H1 (cell line): ENCODE measurements at regions not wholly inside any gene's neighbourhood (a gene's known extent, or its start where the extent isn't known, plus 50 kb on each side); places are given as distances from the start of the nearest gene placed in this dataset.

Experiments
- CTCF ChIA-PET: fragments of 300-600 bp; sonication (Branson Sonifier 250); formaldehyde crosslinking; loops from one replicate; lab custom pipeline; 2021; ENCODE audit not compliant: partially characterized antibody; lab: Charles Lee
- POLR2A ChIA-PET: fragments of 300-600 bp; sonication (Branson Sonifier 250); formaldehyde crosslinking; loops from one replicate; lab custom pipeline; 2021; ENCODE audit warnings: inconsistent platforms; ENCODE audit not compliant: partially characterized antibody; lab: Charles Lee
- DNase-seq, 2 experiments: peaks; one replicate each; pipeline versions ENCODE4 v3.0.0 to v3.0.0-alpha.2; 2010 to 2022; ENCODE audit warnings: low spot score in 2 of 2, low read depth in 1 of 2, mixed read lengths in 1 of 2
- FAIRE-seq: peaks from 2 replicates; lab custom pipeline; 2011; peaks lifted over from hg19 to GRCh38; lab: Jason Lieb, UNC
- H2AFZ ChIP-seq: 2 replicates; pipeline ENCODE4 v1.8.1; 2012; ENCODE audit warnings: low read length, inconsistent platforms
- H2AK5ac ChIP-seq: 2 replicates; pipeline ENCODE4 v1.6.1; 2013; ENCODE audit warnings: low read depth, low read length
- H2BK120ac ChIP-seq: replicated peaks from 2 replicates; pipeline ENCODE3; 2013; ENCODE audit warnings: low read depth, low read length, inconsistent platforms
- H2BK12ac ChIP-seq: 2 replicates; pipeline ENCODE4 v1.6.1; 2013; ENCODE audit warnings: low read depth, low read length
- H2BK15ac ChIP-seq: 2 replicates; pipeline ENCODE4 v1.6.1; 2013; ENCODE audit warnings: low read length
- H2BK20ac ChIP-seq: 2 replicates; pipeline ENCODE4 v1.6.1; 2013; ENCODE audit warnings: low read length
- H2BK5ac ChIP-seq: 2 replicates; pipeline ENCODE4 v1.6.1; 2013; ENCODE audit warnings: low read depth, low read length
- H3K14ac ChIP-seq: 2 replicates; pipeline ENCODE4 v1.6.1; 2013; ENCODE audit warnings: inconsistent platforms; ENCODE audit not compliant: insufficient read length
- H3K18ac ChIP-seq: 2 replicates; pipeline ENCODE4 v1.6.1; 2013; ENCODE audit warnings: low read length; ENCODE audit errors: extremely low read depth
- H3K23ac ChIP-seq: 2 replicates; pipeline ENCODE4 v1.6.1; 2013; ENCODE audit warnings: inconsistent platforms; ENCODE audit not compliant: insufficient read length
- H3K23me2 ChIP-seq: 2 replicates; pipeline ENCODE4 v1.6.1; 2013; ENCODE audit warnings: low read depth, low read length
- H3K27ac ChIP-seq: 2 replicates; pipeline ENCODE4 v1.6.1; 2011; ENCODE audit warnings: low read depth, low read length, inconsistent platforms
- H3K27me3 ChIP-seq, 4 experiments: replicated peaks in 1 of 4; 1 replicate in 1 of 4; 2 replicates in 3 of 4; pipeline versions ENCODE4 v1.6.1 to v1.8.1; 2011 to 2013; ENCODE audit warnings: low read length in 3 of 4, mild to moderate bottlenecking in 3 of 4, inconsistent platforms in 2 of 4, mixed read lengths in 2 of 4, moderate library complexity in 1 of 4; ENCODE audit not compliant: control insufficient read depth in 3 of 4, insufficient read depth in 3 of 4; ENCODE audit errors: extremely low read depth in 1 of 4
- H3K36me3 ChIP-seq, 4 experiments: 2 replicates each; pipeline versions ENCODE4 v1.6.1 to v1.8.1; 2011 to 2013; ENCODE audit warnings: mild to moderate bottlenecking in 4 of 4, low read length in 3 of 4, moderate library complexity in 2 of 4, control low read depth in 1 of 4, inconsistent platforms in 1 of 4; ENCODE audit not compliant: insufficient read depth in 4 of 4, control insufficient read depth in 2 of 4
- H3K4ac ChIP-seq: replicated peaks from 2 replicates; pipeline ENCODE3; 2013; ENCODE audit warnings: low read length, low read depth, mixed read lengths, inconsistent platforms; ENCODE audit not compliant: insufficient read length
- H3K4me1 ChIP-seq, 4 experiments: replicated peaks in 1 of 4; 1 replicate in 1 of 4; 2 replicates in 3 of 4; pipeline versions ENCODE4 v1.6.1 to v1.8.1; 2011 to 2013; ENCODE audit warnings: low read length in 3 of 4, inconsistent platforms in 2 of 4, mixed read lengths in 1 of 4; ENCODE audit not compliant: insufficient read depth in 4 of 4, control insufficient read depth in 3 of 4
- H3K4me2 ChIP-seq, 2 experiments: 2 replicates each; pipeline versions ENCODE4 v1.6.1 to v1.8.1; 2011 to 2013; ENCODE audit warnings: low read depth in 2 of 2, low read length in 2 of 2, control low read depth in 1 of 2, inconsistent platforms in 1 of 2, mild to moderate bottlenecking in 1 of 2; ENCODE audit not compliant: insufficient read depth in 1 of 2
- H3K4me3 ChIP-seq, 4 experiments: fragments of 200-600, 300-600 bp in 1 of 4; sonication (generic), shearing (Covaris generic), sonication (Bioruptor Twin) in 1 of 4; 2 replicates each; pipeline versions ENCODE4 v1.5.1 to v1.8.1; 2011 to 2016; ENCODE audit warnings: low read length in 4 of 4, low read depth in 3 of 4, control low read depth in 2 of 4, inconsistent platforms in 2 of 4, mild to moderate bottlenecking in 2 of 4, mixed read lengths in 1 of 4, moderate library complexity in 1 of 4; ENCODE audit not compliant: insufficient read depth in 2 of 4; ENCODE audit errors: extremely low read depth in 1 of 4
- H3K56ac ChIP-seq: replicated peaks from 2 replicates; pipeline ENCODE3; 2013; ENCODE audit warnings: low read depth, mild to moderate bottlenecking, mixed read lengths, low read length, inconsistent platforms; ENCODE audit not compliant: insufficient read length
- H3K79me1 ChIP-seq: 2 replicates; pipeline ENCODE4 v1.6.1; 2013; ENCODE audit warnings: low read depth, low read length, control low read depth
- H3K79me2 ChIP-seq, 2 experiments: 2 replicates each; pipeline versions ENCODE4 v1.6.1 to v1.8.1; 2012 to 2013; ENCODE audit warnings: low read length in 2 of 2, mild to moderate bottlenecking in 2 of 2, inconsistent platforms in 1 of 2; ENCODE audit not compliant: insufficient read depth in 2 of 2, control insufficient read depth in 1 of 2
- H3K9ac ChIP-seq, 4 experiments: replicated peaks in 1 of 4; 1 replicate in 1 of 4; 2 replicates in 3 of 4; pipeline versions ENCODE4 v1.6.1 to v1.8.1; 2011 to 2013; ENCODE audit warnings: low read depth in 3 of 4, low read length in 3 of 4, control low read depth in 2 of 4, mild to moderate bottlenecking in 2 of 4, moderate library complexity in 2 of 4, inconsistent platforms in 1 of 4; ENCODE audit errors: extremely low read depth in 1 of 4
- H3K9me3 ChIP-seq, 2 experiments: 2 replicates each; pipeline versions ENCODE4 v1.6.1 to v1.8.1; 2012 to 2013; ENCODE audit warnings: mild to moderate bottlenecking in 2 of 2, moderate library complexity in 2 of 2, control low read depth in 1 of 2, inconsistent platforms in 1 of 2, low read depth in 1 of 2, low read length in 1 of 2, mixed read lengths in 1 of 2; ENCODE audit not compliant: insufficient read depth in 2 of 2
- H4K20me1 ChIP-seq, 2 experiments: replicated peaks in 1 of 2; 2 replicates each; pipeline versions ENCODE3 to v1.8.1; 2011 to 2013; ENCODE audit warnings: inconsistent platforms in 2 of 2, low read length in 2 of 2, mild to moderate bottlenecking in 1 of 2; ENCODE audit not compliant: insufficient read depth in 2 of 2, control insufficient read depth in 1 of 2
- H4K5ac ChIP-seq: 2 replicates; pipeline ENCODE4 v1.6.1; 2013; ENCODE audit warnings: low read length, low read depth, mixed read lengths, inconsistent platforms; ENCODE audit not compliant: insufficient read length
- H4K8ac ChIP-seq: 2 replicates; pipeline ENCODE4 v1.8.0; 2013; ENCODE audit warnings: mild to moderate bottlenecking, moderate library complexity, low read length, inconsistent platforms; ENCODE audit not compliant: insufficient read depth; ENCODE audit errors: extremely low read depth
- H4K91ac ChIP-seq: replicated peaks from 2 replicates; pipeline ENCODE3; 2013; ENCODE audit warnings: low read length, mixed read lengths, inconsistent platforms; ENCODE audit not compliant: insufficient read length
- EP300 ChIP-seq, 2 experiments: IDR thresholded peaks; 1 replicate in 1 of 2; 2 replicates in 1 of 2; pipeline ENCODE4 v1.6.1; 2011 to 2012; ENCODE audit warnings: low read depth in 2 of 2, low read length in 2 of 2, mild to moderate bottlenecking in 2 of 2, borderline replicate concordance in 1 of 2, inconsistent platforms in 1 of 2, moderate library complexity in 1 of 2
- JUND ChIP-seq: IDR thresholded peaks from 2 replicates; pipeline ENCODE4 v1.6.1; 2011; ENCODE audit warnings: mild to moderate bottlenecking, improper control_type of control experiment, low read length
- NANOG ChIP-seq: IDR thresholded peaks from 2 replicates; pipeline ENCODE4 v1.6.1; 2011; ENCODE audit warnings: low read length, low read depth, mild to moderate bottlenecking, inconsistent platforms; ENCODE audit not compliant: insufficient read depth, poor library complexity, severe bottlenecking
- POLR2A ChIP-seq, 2 experiments: IDR thresholded peaks; 1 replicate in 1 of 2; 2 replicates in 1 of 2; pipeline ENCODE4 v1.6.1; 2011; ENCODE audit warnings: low read depth in 2 of 2, low read length in 2 of 2, mild to moderate bottlenecking in 2 of 2; ENCODE audit errors: control extremely low read depth in 1 of 2
- SIN3A ChIP-seq, 2 experiments: IDR thresholded peaks in 1 of 2; conservative IDR thresholded peaks in 1 of 2; 2 replicates each; pipeline ENCODE4 v1.6.1; 2011 to 2012; ENCODE audit warnings: low read length in 2 of 2, improper control_type of control experiment in 1 of 2, low read depth in 1 of 2, mild to moderate bottlenecking in 1 of 2
- WGBS, 2 experiments: shearing (Covaris generic) in 1 of 2; methylation state at CpG; one replicate each; pipeline versions ENCODE4 v1.1.6 to v1.1.7; 2013 to 2015; ENCODE audit warnings: low lambda C conversion rate in 2 of 2, mixed read lengths in 2 of 2, inconsistent platforms in 1 of 2, low coverage in 1 of 2, missing lambda C conversion rate in 1 of 2; ENCODE audit not compliant: insufficient replicate concordance in 2 of 2, insufficient coverage in 1 of 2, insufficient read length in 1 of 2; ENCODE audit errors: extremely low coverage in 1 of 2, missing lambda C conversion rate in 1 of 2; 5-methylcytosine and 5-hydroxymethylcytosine counted together

- no peak overlapping the region for H2BK120ac ChIP-seq
- ChIA-PET CTCF (interaction anchor here (0.6 to 1.5 kb wide), 2 partner anchors 15 to 215 kb away, joined by 3 to 6 read pairs; no protein-coding TSS in a partner anchor), POLR2A (no interaction called here)
- H3K56ac ChIP-seq, result no peak overlapping the region
- 94% methylated on average over 1 of the region's 1 CpG; no CpG with 5 or more reads in 1 of the 2 experiments for WGBS, 2 experiments
- no peak overlapping the region for H4K5ac ChIP-seq
- no peak overlapping the region for H3K9ac ChIP-seq
- H4K20me1 ChIP-seq, result no peaks in the 10 kb centered on the region
- no peak overlapping the region for H3K23ac ChIP-seq
- H2BK12ac ChIP-seq, result no peak overlapping the region
- no peak for FAIRE-seq
- H3K79me1 ChIP-seq, result no peaks in the 10 kb centered on the region
- H3K4ac ChIP-seq, result no peak overlapping the region
- no peak overlapping the region for H2BK5ac ChIP-seq
- no peak overlapping the region for H3K4me2 ChIP-seq
- H3K79me2 ChIP-seq, result no peaks in the 10 kb centered on the region
- no peak overlapping the region for H2BK15ac ChIP-seq
- no peak overlapping the region for H2AK5ac ChIP-seq
- no peak overlapping the region for H2AFZ ChIP-seq
- H3K18ac ChIP-seq, result no peak overlapping the region
- H3K23me2 ChIP-seq, result no peaks in the 10 kb centered on the region
- H3K4me1 ChIP-seq, result no peaks in the 10 kb centered on the region
- no peak overlapping the region for H2BK20ac ChIP-seq
- no peaks in the 10 kb centered on the region for H3K36me3 ChIP-seq
- H3K27me3 ChIP-seq, result peaks cover 0 to 1% (median 0%) of the 10 kb centered on the region in 4 experiments; a peak in 1 of 7 replicates
- H3K14ac ChIP-seq, result no peak overlapping the region
- H3K4me3 ChIP-seq, result no peak overlapping the region
- H3K9me3 ChIP-seq, result no peaks in the 10 kb centered on the region
- H4K91ac ChIP-seq, result no peak overlapping the region
- H4K8ac ChIP-seq, result no peak overlapping the region
- no peak overlapping the region for H3K27ac ChIP-seq
- DNase-seq, result no peak
- TF ChIP-seq NANOG, result no peak
- no peak for TF ChIP-seq JUND
- TF ChIP-seq POLR2A (IDR thresholded peaks at IDR 0.05; ENCODE audit: control extremely low read depth in 1 of 2, low read depth in 2 of 2, low read length in 2 of 2), result no peak
- no peak for TF ChIP-seq EP300 (IDR thresholded peaks at IDR 0.05; ENCODE audit: borderline replicate concordance in 1 of 2, low read depth in 2 of 2, low read length in 2 of 2)
- no peak for TF ChIP-seq SIN3A (conservative IDR thresholded peaks at IDR 0.05 in 1 of 2, IDR thresholded peaks at IDR 0.05 in 1 of 2; ENCODE audit: low read depth in 1 of 2, low read length in 2 of 2)
Observed at GRCh38 chr11:93253111-93253510, 55.3 kb upstream of the SLC36A4 start.
